Osteoblast (primary cell): ENCODE measurements at regions not wholly inside any gene's neighbourhood (a gene's known extent, or its start where the extent isn't known, plus 50 kb on each side); places are given as distances from the start of the nearest gene placed in this dataset.
"Not testable (repeated sequence)": the region's sequence is repeated elsewhere in the genome, so short reads cannot be mapped to it uniquely, and the experiment has no call there.

Experiments
- DNase-seq: peaks from one replicate; pipeline ENCODE4 v3.0.0; 2011; ENCODE audit warnings: low spot score, mixed read lengths; ENCODE audit not compliant: insufficient read length; ENCODE audit errors: missing footprints
- H2AFZ ChIP-seq: 2 replicates; pipeline ENCODE4 v1.6.0; 2011; ENCODE audit warnings: mild to moderate bottlenecking, low read length
- H3K27ac ChIP-seq: 2 replicates; pipeline ENCODE4 v1.5.1; 2011; ENCODE audit warnings: mild to moderate bottlenecking, low read depth, low read length, moderate library complexity
- H3K27me3 ChIP-seq: 2 replicates; pipeline ENCODE4 v1.6.0; 2012; ENCODE audit warnings: mild to moderate bottlenecking, control low read depth, inconsistent platforms, low read length, moderate library complexity; ENCODE audit not compliant: insufficient read depth
- H3K36me3 ChIP-seq: 2 replicates; pipeline ENCODE4 v1.5.1; 2011; ENCODE audit warnings: mild to moderate bottlenecking, low read length, control low read depth, moderate library complexity; ENCODE audit not compliant: insufficient read depth
- H3K4me1 ChIP-seq: 2 replicates; pipeline ENCODE4 v1.5.1; 2011; ENCODE audit warnings: mild to moderate bottlenecking, low read length, control low read depth, moderate library complexity; ENCODE audit not compliant: insufficient read depth
- H3K4me2 ChIP-seq: 2 replicates; pipeline ENCODE4 v1.6.0; 2011; ENCODE audit warnings: mild to moderate bottlenecking, low read length; ENCODE audit not compliant: insufficient read depth
- H3K4me3 ChIP-seq: fragments of 200-600 bp; sonication (generic); 3 replicates; pipeline ENCODE4 v1.5.1; 2012; ENCODE audit warnings: mild to moderate bottlenecking, low read length, inconsistent platforms; ENCODE audit not compliant: insufficient read depth
- H3K79me2 ChIP-seq: 2 replicates; pipeline ENCODE4 v1.6.0; 2012; ENCODE audit warnings: mild to moderate bottlenecking, low read length, control low read depth, inconsistent platforms; ENCODE audit not compliant: insufficient read depth
- H3K9me3 ChIP-seq: 2 replicates; pipeline ENCODE4 v1.5.1; 2011; ENCODE audit warnings: low read depth, low read length, control low read depth
- H4K20me1 ChIP-seq: 2 replicates; pipeline ENCODE4 v1.6.0; 2012; ENCODE audit warnings: mild to moderate bottlenecking, low read length, control low read depth; ENCODE audit not compliant: insufficient read depth
- CTCF ChIP-seq: IDR thresholded peaks from 2 replicates; pipeline ENCODE4 v1.5.1; 2011; ENCODE audit warnings: mild to moderate bottlenecking, low read depth, low read length, moderate library complexity; ENCODE audit errors: extremely low read depth

GRCh38 chr18:65202091-65202490 is 548.7 kb upstream of the CDH7 start:
- Histone ChIP-seq H3K27me3 (no peaks in the 10 kb centered on the region), H3K4me2 (no peak overlapping the region), H3K9me3 (peaks cover 2% of the 10 kb centered on the region)

GRCh38 chr18:65175681-65176080 is 575.1 kb upstream of the CDH7 start:
- Histone ChIP-seq H3K4me2 (no peak overlapping the region), H3K36me3 (no peaks in the 10 kb centered on the region), H3K27ac (no peak overlapping the region), H2AFZ (no peak overlapping the region), H3K4me1 (no peaks in the 10 kb centered on the region), H4K20me1 (no peaks in the 10 kb centered on the region), H3K79me2 (no peaks in the 10 kb centered on the region), H3K9me3 (peaks cover 6% of the 10 kb centered on the region), H3K4me3 (no peak overlapping the region), H3K27me3 (no peaks in the 10 kb centered on the region)
- TF ChIP-seq CTCF: no peak
- DNase-seq: no peak

More at GRCh38 chr18:65202091-65202490, 548.7 kb upstream of the CDH7 start:
- DNase-seq: no peak
- H3K36me3 ChIP-seq: no peaks in the 10 kb centered on the region
- H3K4me3 ChIP-seq: no peak overlapping the region
- H3K4me1 ChIP-seq: no peaks in the 10 kb centered on the region
- no peaks in the 10 kb centered on the region for H4K20me1 ChIP-seq
- H3K27ac ChIP-seq: no peak overlapping the region
- H3K79me2 ChIP-seq: no peaks in the 10 kb centered on the region
- H2AFZ ChIP-seq: no peak overlapping the region
- TF ChIP-seq CTCF: no peak

- not testable (repeated sequence) for H3K27ac ChIP-seq, DNase-seq, H3K9me3 ChIP-seq, H4K20me1 ChIP-seq, H3K27me3 ChIP-seq, H3K4me3 ChIP-seq, H3K79me2 ChIP-seq, H2AFZ ChIP-seq, H3K36me3 ChIP-seq, H3K4me2 ChIP-seq, H3K4me1 ChIP-seq
Measured at GRCh38 chr18:65162086-65162485, 588.7 kb upstream of the CDH7 start.

- no peaks in the 10 kb centered on the region for H3K27me3 ChIP-seq
- no peaks in the 10 kb centered on the region for H4K20me1 ChIP-seq
- H3K4me2 ChIP-seq: no peak overlapping the region
- no peak overlapping the region for H3K27ac ChIP-seq
- no peaks in the 10 kb centered on the region for H3K36me3 ChIP-seq
- no peak for DNase-seq
- no peaks in the 10 kb centered on the region for H3K4me1 ChIP-seq
- H2AFZ ChIP-seq: no peak overlapping the region
- TF ChIP-seq CTCF: no peak
- no peak overlapping the region for H3K4me3 ChIP-seq
- no peaks in the 10 kb centered on the region for H3K79me2 ChIP-seq
- H3K9me3 ChIP-seq: no peaks in the 10 kb centered on the region
Measured at GRCh38 chr18:65146482-65147021, 604.3 kb upstream of the CDH7 start.
